Ovary (tissue), 7 donors: ENCODE measurements at regions not wholly inside any gene's neighbourhood (a gene's known extent, or its start where the extent isn't known, plus 50 kb on each side); places are given as distances from the start of the nearest gene placed in this dataset.

Experiments
- DNase-seq, 5 donors: peaks; one replicate each; pipeline ENCODE4 v3.0.0-alpha.2; 2019 to 2020
- H3K27ac ChIP-seq, 2 donors: fragments of 200-600 bp; one replicate each; pipeline versions ENCODE4 v1.5.1 to v1.8.0; 2019 to 2022
- H3K27me3 ChIP-seq: fragments of 200-600 bp; one replicate; pipeline ENCODE4 v1.8.0; 2022
- H3K36me3 ChIP-seq: fragments of 200-600 bp; sonication (generic); one replicate; pipeline ENCODE4 v1.5.1; 2019
- H3K4me1 ChIP-seq: one replicate; pipeline ENCODE4 v1.8.1; 2013; ENCODE audit warnings: mild to moderate bottlenecking, moderate library complexity; ENCODE audit not compliant: insufficient read depth
- H3K4me3 ChIP-seq: fragments of 200-600 bp; sonication (generic); one replicate; pipeline ENCODE4 v1.5.1; 2017
- H3K9me3 ChIP-seq, 2 donors: fragments of 200-600 bp in 1 of 2; sonication (generic) in 1 of 2; one replicate each; pipeline versions ENCODE4 v1.5.1 to v1.8.1; 2013 to 2019; ENCODE audit warnings: mild to moderate bottlenecking in 1 of 2, moderate library complexity in 1 of 2
- CTCF ChIP-seq, 3 donors: fragments of 450-650 bp in 2 of 3; fragments of 200-600 bp in 1 of 3; IDR thresholded peaks; one replicate each; pipeline versions ENCODE4 v1.5.1 to v1.8.0; 2016 to 2022; ENCODE audit warnings: antibody characterized with exemption in 3 of 3, mild to moderate bottlenecking in 1 of 3
- EP300 ChIP-seq: sonication (generic); formaldehyde crosslinking; IDR thresholded peaks from one replicate; pipeline ENCODE4 v1.6.1; 2017; ENCODE audit warnings: antibody characterized with exemption
- POLR2A ChIP-seq: fragments of 450-650 bp; IDR thresholded peaks from one replicate; pipeline ENCODE4 v1.6.1; 2017; ENCODE audit warnings: antibody characterized with exemption, mild to moderate bottlenecking, moderate library complexity
- WGBS, 3 donors: extraction: QIAGEN DNeasy Blood & Tissue Kit in 1 of 3; methylation state at CpG; one replicate each; pipeline versions ENCODE4 v1.1.5 to v1.1.7; 2013 to 2017; 5-methylcytosine and 5-hydroxymethylcytosine counted together
- intact Hi-C, 4 donors: fragments of 100-400 bp; cut with DNase I; formaldehyde crosslinking; loops; one replicate each; pipeline versions ENCODE4 v1.11.0 to v1.15.1; 2022 to 2023
- donor health status: DM: no; HTN: no; CAD: no; lungs with moderate emphysema.
- donor health status: DM: no; HTN: no; CAD: no.
- donor health status: Bipolar disorder and iron deficiency.
- donor health status: DM: no; HTN: no; CAD: no.
- donor health status: DM: yes; HTN: yes; CAD: no.

DNA sequence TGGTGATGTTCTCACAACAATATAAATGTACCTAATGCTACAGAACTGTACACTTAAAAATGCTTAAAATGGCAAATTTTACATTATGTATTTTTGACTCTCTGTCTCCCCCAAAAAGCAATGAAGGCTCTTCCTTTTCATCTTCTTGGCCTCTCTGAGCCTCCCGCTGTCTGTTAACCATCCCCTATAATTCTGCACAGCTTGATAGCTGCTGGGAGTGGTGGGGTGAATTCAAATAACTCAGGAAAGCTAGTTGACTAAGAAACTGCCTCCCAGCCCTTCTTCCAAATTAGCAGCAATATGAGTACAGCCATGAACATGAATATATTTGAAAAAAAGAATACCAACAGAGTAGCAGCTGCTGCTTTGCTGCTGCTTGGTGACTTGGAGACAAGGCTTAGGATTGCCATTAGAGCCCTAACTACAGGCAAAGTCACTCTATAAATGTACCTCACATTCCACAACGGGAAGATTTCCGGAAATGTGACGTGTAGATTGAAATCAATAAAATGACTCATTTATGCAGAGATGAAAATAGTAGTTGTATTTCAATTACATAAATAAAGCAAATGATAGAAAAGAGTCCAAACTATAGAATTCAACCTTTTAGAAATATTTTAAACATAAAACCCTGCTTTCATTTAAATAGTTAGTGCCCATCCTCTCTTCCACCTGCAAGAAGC lies 200.1 kb upstream of the HEY2 start:
- DNase-seq = no peak
- no peaks in the 10 kb centered on the region for H3K9me3 ChIP-seq
- no peaks in the 10 kb centered on the region for H3K4me1 ChIP-seq
- intact Hi-C loops = no loop called here
- no peak overlapping the region for H3K27ac ChIP-seq
- WGBS, 3 donors = 80 to 82% (median 81%) methylated on average over 4 of the region's 4 CpGs
- H3K36me3 ChIP-seq = no peaks in the 10 kb centered on the region
- no peak overlapping the region for H3K4me3 ChIP-seq
- TF ChIP-seq CTCF (IDR thresholded peaks at IDR 0.05) (no peak), EP300 (no peak), POLR2A (no peak)
- no peaks in the 10 kb centered on the region for H3K27me3 ChIP-seq

- no peak for TF ChIP-seq POLR2A
- TF ChIP-seq CTCF (IDR thresholded peaks at IDR 0.05) = no peak
- no peak for TF ChIP-seq EP300
- DNase-seq = no peak
- H3K27me3 ChIP-seq = no peaks in the 10 kb centered on the region
- H3K9me3 ChIP-seq = no peaks in the 10 kb centered on the region
- no peak overlapping the region for H3K27ac ChIP-seq
- no peak overlapping the region for H3K4me3 ChIP-seq
- intact Hi-C loops = no loop called here
- WGBS, 3 donors = 91 to 95% (median 91%) methylated on average over 6 of the region's 6 CpGs
- no peaks in the 10 kb centered on the region for H3K36me3 ChIP-seq
- no peaks in the 10 kb centered on the region for H3K4me1 ChIP-seq
These were observed 198.5 kb upstream of the HEY2 start for GRCh38 chr6:125550892-125551291.

DNA sequence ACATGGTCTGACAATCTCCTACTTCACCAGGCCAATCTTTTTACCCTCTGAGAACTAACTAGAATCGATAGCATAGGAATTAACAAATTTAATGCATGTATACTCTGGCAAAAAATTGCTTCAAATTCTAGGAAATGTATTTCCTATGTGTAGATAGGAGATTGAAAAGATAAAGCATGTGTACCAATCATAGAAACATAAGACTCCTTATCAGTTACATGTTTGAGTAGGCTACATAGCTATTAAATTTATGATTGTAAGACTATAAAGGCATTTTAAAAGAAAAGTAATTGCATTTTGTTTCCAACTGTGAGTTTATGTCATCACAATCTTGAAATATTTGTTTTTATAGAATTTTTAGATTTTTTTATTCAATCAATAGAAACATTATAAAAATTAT lies 196.6 kb upstream of the HEY2 start:
- H3K27me3 ChIP-seq = no peaks in the 10 kb centered on the region
- H3K27ac ChIP-seq = no peak overlapping the region
- DNase-seq = no peak
- intact Hi-C loops = no loop called here
- WGBS, 3 donors = 92 to 96% (median 94%) methylated on average over 1 of the region's 1 CpG
- no peaks in the 10 kb centered on the region for H3K4me1 ChIP-seq
- no peaks in the 10 kb centered on the region for H3K36me3 ChIP-seq
- TF ChIP-seq EP300 (no peak), CTCF (IDR thresholded peaks at IDR 0.05) (no peak), POLR2A (no peak)
- no peaks in the 10 kb centered on the region for H3K9me3 ChIP-seq
- no peak overlapping the region for H3K4me3 ChIP-seq

- no peak overlapping the region for H3K4me3 ChIP-seq
- DNase-seq = no peak
- intact Hi-C loops = no loop called here
- 45 to 52% (median 51%) methylated on average over 1 of the region's 1 CpG for WGBS, 3 donors
- H3K9me3 ChIP-seq = no peaks in the 10 kb centered on the region
- TF ChIP-seq POLR2A = no peak
- TF ChIP-seq CTCF (IDR thresholded peaks at IDR 0.05) = no peak
- no peak for TF ChIP-seq EP300
- H3K36me3 ChIP-seq = no peaks in the 10 kb centered on the region
- peaks cover 2% of the 10 kb centered on the region for H3K4me1 ChIP-seq
- no peak overlapping the region for H3K27ac ChIP-seq
- H3K27me3 ChIP-seq = no peaks in the 10 kb centered on the region
These were observed 195.0 kb upstream of the HEY2 start for GRCh38 chr6:125554456-125554855.
